Stimulated activated memory B cell treated with anti-CD40 and anti-IgM and Interleukin-4, amounts not matched to agents 10 μg/mL and 1 μg/mL and 100 μg/mL, for 72 hours (primary cell): ENCODE measurements at regions not wholly inside any gene's neighbourhood (a gene's known extent, or its start where the extent isn't known, plus 50 kb on each side); places are given as distances from the start of the nearest gene placed in this dataset.
"Not testable (repeated sequence)": the region's sequence is repeated elsewhere in the genome, so short reads cannot be mapped to it uniquely, and the experiment has no call there.

ENCODE experiments used
- ATAC-seq: fragments of 150-1000 bp; cut with Tn5 transposase; 2 replicates; pipeline ENCODE4 v1.10.0; 2021
- H3K27ac Mint-ChIP-seq: one replicate; pipeline ENCODE4 v1.8.0; 2022; ENCODE audit warnings: mild to moderate bottlenecking, mixed read lengths
- H3K27me3 Mint-ChIP-seq: one replicate; pipeline ENCODE4 v1.8.0; 2022; ENCODE audit warnings: mixed read lengths
- H3K36me3 Mint-ChIP-seq: one replicate; pipeline ENCODE4 v1.8.0; 2022; ENCODE audit warnings: mixed read lengths
- H3K4me1 Mint-ChIP-seq: one replicate; pipeline ENCODE4 v1.8.0; 2022; ENCODE audit warnings: mixed read lengths
- H3K4me3 Mint-ChIP-seq: one replicate; pipeline ENCODE4 v1.8.0; 2022; ENCODE audit warnings: mild to moderate bottlenecking, moderate library complexity, mixed read lengths
- H3K9me3 Mint-ChIP-seq: one replicate; pipeline ENCODE4 v1.8.0; 2022; ENCODE audit warnings: mixed read lengths

DNA sequence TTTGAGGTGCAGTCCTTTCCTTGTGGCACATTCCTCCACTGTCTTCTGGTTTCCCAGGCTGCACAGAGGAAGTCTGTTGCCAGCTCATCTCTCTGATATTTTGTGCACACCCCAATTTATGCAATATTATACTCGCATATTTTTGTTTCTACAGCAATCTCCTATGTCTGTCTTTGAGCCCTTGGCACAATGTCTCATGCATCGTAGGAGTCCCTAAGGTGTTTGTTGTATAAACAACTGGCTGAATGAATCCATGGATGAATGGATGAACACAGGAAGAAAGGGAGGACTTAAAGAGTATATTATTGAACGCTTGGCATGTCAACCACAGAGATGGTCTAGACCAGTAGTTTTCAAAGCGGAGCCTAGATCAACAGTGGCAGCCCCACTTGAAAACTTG lies 2907.0 kb downstream of the RPIA start:
- not testable (repeated sequence) for H3K36me3 Mint-ChIP-seq, H3K9me3 Mint-ChIP-seq, H3K4me1 Mint-ChIP-seq, ATAC-seq, H3K27ac Mint-ChIP-seq, H3K27me3 Mint-ChIP-seq, H3K4me3 Mint-ChIP-seq

DNA sequence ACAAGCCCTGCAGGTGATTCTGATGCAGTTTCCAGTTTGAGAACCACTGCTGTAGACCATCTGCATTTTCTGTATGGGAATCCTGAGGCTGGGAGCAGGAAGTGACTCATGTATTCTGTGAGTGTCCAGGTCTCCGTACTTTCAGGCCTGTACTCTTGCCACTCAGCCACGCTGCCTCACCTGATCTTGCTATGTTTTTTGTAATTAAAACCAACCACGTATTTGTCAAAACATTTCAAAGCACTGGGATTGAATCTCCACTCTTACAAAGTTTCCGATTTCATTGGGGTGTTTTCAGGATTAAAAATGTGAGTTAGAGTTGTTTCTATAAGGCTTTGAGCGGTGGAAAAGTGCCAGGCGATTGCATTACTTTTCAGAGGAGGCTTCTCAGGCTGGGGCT lies 2907.5 kb downstream of the RPIA start:
- not testable (repeated sequence) for H3K4me1 Mint-ChIP-seq, H3K9me3 Mint-ChIP-seq, H3K36me3 Mint-ChIP-seq, H3K27ac Mint-ChIP-seq, ATAC-seq, H3K27me3 Mint-ChIP-seq, H3K4me3 Mint-ChIP-seq

DNA sequence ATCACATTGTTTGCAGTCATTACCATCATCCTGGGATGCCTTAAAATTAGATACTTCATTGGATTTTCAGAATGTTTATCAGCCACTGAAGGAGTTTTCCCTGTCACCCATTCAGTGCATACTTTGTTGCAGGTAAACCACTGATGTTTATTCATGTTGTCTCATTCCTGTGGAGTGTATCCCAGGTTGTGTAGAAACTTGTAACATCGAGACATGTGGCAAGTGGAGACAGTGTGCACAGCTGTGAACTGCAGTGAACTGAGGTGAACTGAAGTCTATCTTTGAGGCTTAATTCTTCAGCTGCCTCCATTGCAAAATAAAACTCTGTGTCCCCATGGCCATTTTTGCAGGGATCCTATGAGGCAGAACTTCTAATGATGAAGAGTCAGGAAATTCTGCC lies 2911.4 kb downstream of the RPIA start:
- ATAC-seq: not testable (repeated sequence)

DNA sequence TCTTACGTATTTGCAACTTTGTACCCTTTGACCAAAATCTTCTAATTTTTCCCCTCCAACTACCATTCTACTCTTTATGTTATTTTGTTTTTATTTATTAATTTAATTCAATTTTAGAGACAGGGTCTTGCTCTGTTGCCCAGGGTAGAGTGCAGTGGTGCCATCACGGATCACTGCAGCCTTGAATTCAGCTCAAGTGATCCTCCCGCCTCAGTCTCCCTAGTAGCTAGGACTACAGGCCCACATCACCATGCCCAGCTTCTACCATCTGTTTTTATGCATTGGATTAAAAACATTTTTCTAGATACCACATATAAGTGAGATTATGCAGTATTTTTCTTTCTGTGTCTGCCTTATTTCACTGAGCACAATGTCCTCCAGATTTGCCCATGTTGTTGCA lies 2912.5 kb downstream of the RPIA start:
- not testable (repeated sequence) for H3K36me3 Mint-ChIP-seq, H3K27me3 Mint-ChIP-seq, H3K4me3 Mint-ChIP-seq, H3K27ac Mint-ChIP-seq, ATAC-seq, H3K4me1 Mint-ChIP-seq, H3K9me3 Mint-ChIP-seq

More for the DNA sequence above, 2911.4 kb downstream of the RPIA start:
- H3K27ac Mint-ChIP-seq, H3K36me3 Mint-ChIP-seq, H3K4me1 Mint-ChIP-seq, H3K4me3 Mint-ChIP-seq, H3K9me3 Mint-ChIP-seq, H3K27me3 Mint-ChIP-seq: not testable (repeated sequence)

- ATAC-seq, H3K4me3 Mint-ChIP-seq, H3K27ac Mint-ChIP-seq, H3K4me1 Mint-ChIP-seq, H3K27me3 Mint-ChIP-seq, H3K36me3 Mint-ChIP-seq, H3K9me3 Mint-ChIP-seq: not testable (repeated sequence)
These were observed 2913.2 kb downstream of the RPIA start for GRCh38 chr2:91604629-91605028.

- not testable (repeated sequence) for H3K36me3 Mint-ChIP-seq, H3K27ac Mint-ChIP-seq, H3K4me3 Mint-ChIP-seq, ATAC-seq, H3K9me3 Mint-ChIP-seq, H3K4me1 Mint-ChIP-seq, H3K27me3 Mint-ChIP-seq
These were observed 2932.3 kb downstream of the RPIA start for GRCh38 chr2:91623739-91624138.

GRCh38 chr2:91628471-91628870 lies 2937.0 kb downstream of the RPIA start:
- ATAC-seq, H3K36me3 Mint-ChIP-seq, H3K9me3 Mint-ChIP-seq, H3K27me3 Mint-ChIP-seq, H3K4me3 Mint-ChIP-seq, H3K27ac Mint-ChIP-seq, H3K4me1 Mint-ChIP-seq: not testable (repeated sequence)

- not testable (repeated sequence) for H3K27ac Mint-ChIP-seq, H3K27me3 Mint-ChIP-seq, H3K4me1 Mint-ChIP-seq, H3K36me3 Mint-ChIP-seq, H3K9me3 Mint-ChIP-seq, ATAC-seq, H3K4me3 Mint-ChIP-seq
These were observed 2965.7 kb downstream of the RPIA start for GRCh38 chr2:91657193-91657592.

DNA sequence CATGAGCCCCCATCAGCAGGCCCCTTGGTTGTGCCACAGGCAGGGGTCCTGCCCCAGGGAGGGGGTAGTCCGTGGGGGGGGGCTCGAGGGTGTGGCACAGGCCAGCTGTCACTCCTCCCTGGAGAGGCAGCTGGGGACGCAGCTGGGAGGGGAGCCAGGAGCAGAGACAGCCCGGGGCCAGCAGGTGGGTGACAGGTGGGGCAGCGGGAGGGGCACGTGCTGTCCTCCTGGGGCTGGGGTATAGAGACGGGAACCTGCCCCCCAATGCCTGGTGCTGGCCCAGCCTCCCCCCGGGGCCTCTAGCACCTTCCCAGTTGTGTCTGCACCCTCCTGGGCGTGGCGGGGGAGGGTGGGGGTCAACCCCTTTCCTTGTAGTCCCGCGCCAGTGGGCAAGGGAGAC lies 2966.9 kb downstream of the RPIA start:
- H3K27ac Mint-ChIP-seq, H3K27me3 Mint-ChIP-seq, H3K9me3 Mint-ChIP-seq, H3K4me3 Mint-ChIP-seq, H3K4me1 Mint-ChIP-seq, ATAC-seq, H3K36me3 Mint-ChIP-seq: not testable (repeated sequence)

DNA sequence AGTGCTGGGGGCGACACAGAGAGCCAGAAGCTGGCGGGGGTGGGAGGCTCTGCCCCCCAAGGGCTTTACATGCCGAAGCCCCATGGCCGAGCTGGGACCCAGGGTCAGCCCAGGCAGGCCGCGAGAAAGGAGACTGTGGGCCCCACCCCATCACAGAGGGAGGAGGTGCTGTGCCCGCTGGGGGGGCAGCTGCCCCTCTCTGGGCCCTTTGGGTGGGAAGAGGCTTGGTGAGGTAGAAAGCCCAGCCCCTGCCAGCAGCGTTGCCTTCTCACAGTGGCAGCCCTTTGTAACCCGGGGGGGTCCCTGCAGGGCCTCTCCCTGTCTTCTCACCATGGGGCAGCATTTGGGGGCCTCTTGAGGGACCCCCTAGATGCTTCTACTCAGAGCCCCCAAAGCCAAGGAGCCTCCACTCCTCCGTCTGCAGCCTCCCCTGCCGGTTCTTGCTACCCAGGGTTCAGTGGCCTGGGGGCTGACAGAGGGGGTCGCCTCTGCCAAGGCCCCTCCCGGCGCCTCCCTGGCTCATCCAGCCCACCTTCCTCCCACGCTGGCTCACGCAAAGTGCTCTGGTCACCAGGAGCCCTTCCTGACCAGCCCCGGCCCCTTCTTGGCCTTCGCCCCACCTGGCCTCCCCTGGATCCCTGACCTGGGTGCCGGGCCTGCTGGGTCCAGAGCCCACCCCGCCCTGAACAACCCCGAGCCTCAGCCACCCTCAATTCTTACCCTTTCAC lies 2967.9 kb downstream of the RPIA start:
- not testable (repeated sequence) for H3K4me1 Mint-ChIP-seq

DNA sequence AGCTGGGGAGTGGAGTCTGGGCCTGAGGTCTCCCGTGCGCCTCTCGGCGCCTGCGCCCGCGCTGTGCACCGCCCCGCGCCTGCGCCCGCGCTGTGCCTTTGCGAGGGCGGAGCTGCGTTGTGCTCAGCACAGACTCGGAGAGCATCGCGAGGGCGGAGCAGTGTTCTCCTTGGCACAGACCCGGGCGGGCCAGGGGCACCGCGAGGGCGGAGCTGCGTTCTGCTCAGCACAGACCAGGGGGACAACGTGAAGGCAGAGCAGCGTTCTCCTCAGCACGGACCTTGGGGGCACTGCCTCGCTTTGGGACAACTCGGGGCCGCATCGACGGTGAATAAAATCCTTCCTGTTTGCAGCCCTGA lies 2968.4 kb downstream of the RPIA start:
- H3K36me3 Mint-ChIP-seq, H3K27me3 Mint-ChIP-seq, H3K9me3 Mint-ChIP-seq, H3K4me1 Mint-ChIP-seq, H3K27ac Mint-ChIP-seq: not testable (repeated sequence)
- peak overlapping the region; percentile 73 for H3K4me3 Mint-ChIP-seq
- ATAC-seq: peak; percentile 98

More for the DNA sequence above, 2967.9 kb downstream of the RPIA start:
- peak overlapping the region; percentile 73 for H3K4me3 Mint-ChIP-seq
- H3K9me3 Mint-ChIP-seq, ATAC-seq, H3K27ac Mint-ChIP-seq, H3K27me3 Mint-ChIP-seq, H3K36me3 Mint-ChIP-seq: not testable (repeated sequence)

DNA sequence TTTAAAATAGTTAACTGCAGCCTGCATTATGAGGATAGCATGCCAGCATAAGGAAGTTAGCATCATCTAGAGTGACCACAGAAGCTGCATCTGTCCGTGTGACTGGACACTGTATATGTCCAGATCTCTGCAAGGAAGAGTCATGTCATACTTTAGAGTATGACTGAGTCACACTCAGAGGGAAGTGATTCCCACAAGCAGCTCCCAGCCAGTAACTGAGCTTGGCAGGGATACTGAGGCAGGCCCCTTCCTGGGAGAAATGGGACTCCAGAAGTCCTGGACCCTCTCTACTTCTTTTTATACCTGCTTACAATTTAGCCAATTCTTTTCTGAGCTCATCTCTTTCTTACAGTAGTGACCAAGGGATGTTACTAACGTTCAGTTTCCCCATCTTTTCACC lies 2975.9 kb downstream of the RPIA start:
- not testable (repeated sequence) for H3K9me3 Mint-ChIP-seq, H3K4me3 Mint-ChIP-seq, ATAC-seq, H3K4me1 Mint-ChIP-seq, H3K27me3 Mint-ChIP-seq, H3K27ac Mint-ChIP-seq, H3K36me3 Mint-ChIP-seq

- H3K4me1 Mint-ChIP-seq, H3K27ac Mint-ChIP-seq, H3K9me3 Mint-ChIP-seq, H3K4me3 Mint-ChIP-seq, H3K27me3 Mint-ChIP-seq, ATAC-seq, H3K36me3 Mint-ChIP-seq: not testable (repeated sequence)
These were observed 2994.1 kb downstream of the RPIA start for GRCh38 chr2:91685541-91685940.

GRCh38 chr2:91686046-91686445 lies 2994.6 kb downstream of the RPIA start:
- not testable (repeated sequence) for ATAC-seq, H3K9me3 Mint-ChIP-seq, H3K4me1 Mint-ChIP-seq, H3K27ac Mint-ChIP-seq, H3K36me3 Mint-ChIP-seq, H3K4me3 Mint-ChIP-seq, H3K27me3 Mint-ChIP-seq
